Transverse colon (tissue), 4 donors: ENCODE measurements at regions not wholly inside any gene's neighbourhood (a gene's known extent, or its start where the extent isn't known, plus 50 kb on each side); places are given as distances from the start of the nearest gene placed in this dataset.

Experiments
- DNase-seq: peaks from one replicate; pipeline ENCODE4 v3.0.0-alpha.2; 2019
- H3K27ac ChIP-seq, 4 donors: fragments of 200-600 bp; sonication (generic); 2 replicates each; pipeline ENCODE4 v1.5.1; 2016 to 2018; ENCODE audit warnings: inconsistent platforms in 4 of 4
- H3K27me3 ChIP-seq: fragments of 200-600 bp; sonication (generic); 2 replicates; pipeline ENCODE4 v1.5.1; 2017; ENCODE audit warnings: inconsistent platforms
- H3K36me3 ChIP-seq, 4 donors: fragments of 200-600 bp; sonication (generic); 2 replicates each; pipeline ENCODE4 v1.5.1; 2017 to 2019; ENCODE audit warnings: inconsistent platforms in 4 of 4
- H3K4me1 ChIP-seq, 4 donors: fragments of 200-600 bp; sonication (generic); 2 replicates each; pipeline ENCODE4 v1.5.1; 2017 to 2020; ENCODE audit warnings: inconsistent platforms in 4 of 4
- H3K4me3 ChIP-seq, 4 donors: fragments of 200-600 bp; sonication (generic); 1 replicate in 1 of 4; 2 replicates in 3 of 4; pipeline versions ENCODE4 v1.5.1 to v1.6.1; 2017 to 2019; ENCODE audit warnings: inconsistent platforms in 4 of 4
- H3K9me3 ChIP-seq, 2 donors: fragments of 200-600 bp; sonication (generic); 2 replicates each; pipeline ENCODE4 v1.5.1; 2017 to 2019; ENCODE audit warnings: inconsistent platforms in 2 of 2
- CTCF ChIP-seq, 5 experiments: fragments of 200-600 bp in 3 of 5; fragments of 450-650 bp in 2 of 5; sonication (generic) in 3 of 5; IDR thresholded peaks; 1 replicate in 2 of 5; 2 replicates in 3 of 5; pipeline ENCODE4 v1.5.1; 2016 to 2017; ENCODE audit warnings: antibody characterized with exemption in 5 of 5, inconsistent platforms in 3 of 5, mild to moderate bottlenecking in 2 of 5, moderate library complexity in 1 of 5
- EP300 ChIP-seq: sonication (generic); formaldehyde crosslinking; IDR thresholded peaks from one replicate; pipeline ENCODE4 v1.6.1; 2017; ENCODE audit warnings: antibody characterized with exemption, low read depth
- POLR2A ChIP-seq: fragments of 450-650 bp; IDR thresholded peaks from one replicate; pipeline ENCODE4 v1.6.1; 2016; ENCODE audit warnings: antibody characterized with exemption, mild to moderate bottlenecking, moderate library complexity
- POLR2AphosphoS5 ChIP-seq, 3 donors: sonication (generic); formaldehyde crosslinking; IDR thresholded peaks; one replicate each; pipeline ENCODE4 v1.6.1; 2016; ENCODE audit warnings: antibody characterized with exemption in 3 of 3
- WGBS, 2 donors: methylation state at CpG; one replicate each; pipeline ENCODE4 v1.1.5; 2018; ENCODE audit warnings: low coverage in 1 of 2; 5-methylcytosine and 5-hydroxymethylcytosine counted together
- in situ Hi-C, 4 donors: fragments of 200-750 bp; cut with MboI; loops; one replicate each; pipeline versions ENCODE4 v1.15.0 to v1.15.1; 2017; ENCODE audit warnings: low sequenced_read_pairs in 3 of 4, low pct_ligation_motif_present in 1 of 4, low pct_unique_long_range_greater_than_20kb in 1 of 4
- intact Hi-C: fragments of 100-400 bp; cut with DNase I; formaldehyde crosslinking; loops from one replicate; pipeline ENCODE4 v1.15.1; 2023; ENCODE audit warnings: low total_unique reads

DNA sequence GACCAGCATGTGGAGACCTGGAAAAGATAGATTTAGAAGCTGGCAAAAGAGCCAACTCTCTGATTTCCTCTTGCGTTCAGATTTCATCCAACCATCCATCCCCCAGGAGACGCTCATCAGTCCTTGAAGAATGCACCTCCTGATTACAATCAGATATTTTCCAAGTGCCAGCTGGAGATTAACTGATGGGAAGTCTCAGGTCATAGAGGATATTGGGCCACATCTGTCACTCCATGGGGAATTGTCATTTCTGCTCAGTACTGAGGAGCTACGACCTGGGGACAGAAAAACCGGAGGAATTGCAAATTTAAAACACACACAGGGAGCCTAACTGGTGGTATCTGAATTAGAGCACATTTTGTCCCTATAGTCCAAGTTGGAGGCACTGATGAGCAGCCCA is 496.2 kb upstream of the SULF2 start:
- Histone ChIP-seq H3K27ac (no peak overlapping the region), H3K4me3 (no peak overlapping the region), H3K27me3 (no peaks in the 10 kb centered on the region), H3K9me3 (no peaks in the 10 kb centered on the region), H3K36me3 (no peaks in the 10 kb centered on the region), H3K4me1 (peaks cover 0 to 3% (median 1%) of the 10 kb centered on the region in 4 donors)
- in situ Hi-C loops: no loop called here
- intact Hi-C loops: no loop called here
- 73 to 94% methylated on average over 2 to 4 of the region's 4 CpGs for WGBS, 2 donors
- DNase-seq: no peak
- TF ChIP-seq POLR2A (no peak), CTCF (IDR thresholded peaks at IDR 0.05) (no peak), EP300 (no peak), POLR2AphosphoS5 (IDR thresholded peaks at IDR 0.05) (no peak)

DNA sequence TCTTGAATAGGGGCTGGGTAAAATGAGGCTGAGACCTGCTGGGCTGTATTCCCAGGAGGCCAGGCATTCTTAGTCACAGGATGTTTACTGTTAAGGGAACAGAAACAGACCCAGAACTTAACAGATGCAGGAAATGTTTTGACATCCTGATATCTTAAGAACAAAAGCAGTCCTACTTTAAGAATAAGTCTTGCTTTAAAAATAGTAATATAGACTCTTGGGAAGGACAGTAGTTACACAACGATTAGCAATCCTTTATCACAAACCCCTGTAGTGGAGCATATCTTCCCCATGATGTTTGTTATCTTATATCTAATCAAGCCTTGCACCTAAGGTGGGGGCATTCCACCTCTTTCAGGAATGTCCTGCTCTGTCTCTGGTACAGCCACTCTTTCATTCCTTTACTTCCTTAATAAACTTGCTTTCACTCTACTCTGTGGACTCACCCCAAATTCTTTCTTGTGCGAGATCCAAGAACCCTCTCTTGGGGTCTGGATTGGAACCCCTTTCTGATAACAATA is 493.7 kb upstream of the SULF2 start:
- no peaks in the 10 kb centered on the region for H3K9me3 ChIP-seq
- H3K27me3 ChIP-seq: no peaks in the 10 kb centered on the region
- no peak overlapping the region for H3K27ac ChIP-seq
- H3K4me3 ChIP-seq: no peak overlapping the region
- no peaks in the 10 kb centered on the region for H3K4me1 ChIP-seq
- H3K36me3 ChIP-seq: no peaks in the 10 kb centered on the region
- no peak for TF ChIP-seq EP300
- no peak for TF ChIP-seq POLR2AphosphoS5 (IDR thresholded peaks at IDR 0.05)
- TF ChIP-seq CTCF (IDR thresholded peaks at IDR 0.05): no peak
- TF ChIP-seq POLR2A: no peak
- WGBS, 2 donors: 49 to 58% methylated on average over 2 of the region's 2 CpGs
- intact Hi-C loops (loop anchor here (5.0 kb wide), 1 partner anchor 1323 kb away; no protein-coding TSS in a partner anchor), in situ Hi-C loops (no loop called here)
- no peak for DNase-seq

GRCh38 chr20:48277266-48277665 is 492.0 kb upstream of the SULF2 start:
- Histone ChIP-seq H3K27me3 (no peaks in the 10 kb centered on the region), H3K36me3 (no peaks in the 10 kb centered on the region), H3K4me1 (no peaks in the 10 kb centered on the region), H3K9me3 (no peaks in the 10 kb centered on the region), H3K27ac (no peak overlapping the region), H3K4me3 (no peak overlapping the region)
- in situ Hi-C loops: no loop called here
- no peak for DNase-seq
- 57 to 82% methylated on average over 1 to 2 of the region's 2 CpGs for WGBS, 2 donors
- TF ChIP-seq POLR2AphosphoS5 (IDR thresholded peaks at IDR 0.05) (no peak), EP300 (no peak), POLR2A (no peak), CTCF (IDR thresholded peaks at IDR 0.05) (no peak)
- intact Hi-C loops: loop anchor here (5.0 kb wide), 1 partner anchor 1325 kb away; no protein-coding TSS in a partner anchor

GRCh38 chr20:48276021-48276342 is 490.7 kb upstream of the SULF2 start:
- Histone ChIP-seq H3K27me3 (no peaks in the 10 kb centered on the region), H3K9me3 (no peaks in the 10 kb centered on the region), H3K27ac (no peak overlapping the region), H3K4me3 (no peak overlapping the region), H3K36me3 (no peaks in the 10 kb centered on the region), H3K4me1 (no peaks in the 10 kb centered on the region)
- TF ChIP-seq POLR2A: no peak
- TF ChIP-seq EP300: no peak
- TF ChIP-seq POLR2AphosphoS5 (IDR thresholded peaks at IDR 0.05): no peak
- no peak for TF ChIP-seq CTCF (IDR thresholded peaks at IDR 0.05)
- WGBS, 2 donors: 79% methylated on average over 3 of the region's 3 CpGs; no CpG with 5 or more reads in 1 of the 2 donors
- DNase-seq: no peak
- intact Hi-C loops (loop anchor here (5.0 kb wide), 1 partner anchor 1326 kb away; no protein-coding TSS in a partner anchor), in situ Hi-C loops (no loop called here)
